GM18517 (cell line): ENCODE measurements at regions not wholly inside any gene's neighbourhood (a gene's known extent, or its start where the extent isn't known, plus 50 kb on each side); places are given as distances from the start of the nearest gene placed in this dataset.
"Not testable (repeated sequence)": the region's sequence is repeated elsewhere in the genome, so short reads cannot be mapped to it uniquely, and the experiment has no call there.

Source experiments
- ATAC-seq: cut with Tn5 transposase; IDR thresholded peaks from one replicate; pipeline ENCODE4 v1.9.1; 2021; ENCODE audit warnings: mild to moderate bottlenecking, moderate library complexity; ENCODE audit not compliant: unreplicated experiment

- no peak for ATAC-seq
These were observed 72.5 kb downstream of the RRAGC start for GRCh38 chr1:38787041-38787440.

GRCh38 chr1:38786040-38786436 is 73.5 kb downstream of the RRAGC start:
- ATAC-seq: no peak

- ATAC-seq: no peak
These were observed 74.1 kb downstream of the RRAGC start for GRCh38 chr1:38785285-38786039.

GRCh38 chr1:38784452-38785284 is 74.9 kb downstream of the RRAGC start:
- ATAC-seq: no peak

GRCh38 chr1:38783640-38784229 is 75.8 kb downstream of the RRAGC start:
- ATAC-seq: no peak

- no peak for ATAC-seq
These were observed 77.5 kb downstream of the RRAGC start for GRCh38 chr1:38781872-38782617.

- no peak for ATAC-seq
These were observed 79.4 kb downstream of the RRAGC start for GRCh38 chr1:38780133-38780532.

- no peak for ATAC-seq
These were observed 80.1 kb downstream of the RRAGC start for GRCh38 chr1:38779491-38779890.

- ATAC-seq: no peak
These were observed 81.1 kb downstream of the RRAGC start for GRCh38 chr1:38778521-38778920.

GRCh38 chr1:38778051-38778450 is 81.5 kb downstream of the RRAGC start:
- no peak for ATAC-seq

GRCh38 chr1:38777464-38777957 is 82.1 kb downstream of the RRAGC start:
- ATAC-seq: no peak

GRCh38 chr1:38776466-38777065 is 83.0 kb downstream of the RRAGC start:
- no peak for ATAC-seq

- no peak for ATAC-seq
These were observed 84.3 kb downstream of the RRAGC start for GRCh38 chr1:38775175-38775845.

- ATAC-seq: no peak
These were observed 86.1 kb downstream of the RRAGC start for GRCh38 chr1:38773483-38773882.

- no peak for ATAC-seq
These were observed 86.6 kb downstream of the RRAGC start for GRCh38 chr1:38772953-38773352.

GRCh38 chr1:38772026-38772425 is 87.5 kb downstream of the RRAGC start:
- ATAC-seq: no peak

GRCh38 chr1:38770516-38771173 is 88.9 kb downstream of the RRAGC start:
- ATAC-seq: not testable (repeated sequence)

GRCh38 chr1:38766125-38766524 is 93.4 kb downstream of the RRAGC start:
- no peak for ATAC-seq

- ATAC-seq: no peak
These were observed 96.5 kb downstream of the RRAGC start for GRCh38 chr1:38763121-38763520.
